ENCODE measurements at regions not wholly inside any gene's neighbourhood (a gene's known extent, or its start where the extent isn't known, plus 50 kb on each side); places are given as distances from the start of the nearest gene placed in this dataset.

- TF ChIP-seq ZNF687 (IDR thresholded peaks at IDR 0.05) (no peak), IKZF2 (IDR thresholded peaks at IDR 0.05) (no peak), ZBED1 (IDR thresholded peaks at IDR 0.05; ENCODE audit: borderline replicate concordance) (no peak), E2F8 (IDR thresholded peaks at IDR 0.05; ENCODE audit: low read depth, partially characterized antibody) (no peak)
Observed at GRCh38 chr10:23534326-23534725, 95.5 kb downstream of the OTUD1 start (continued).

- WGBS (ENCODE audit: insufficient coverage, insufficient replicate concordance, low lambda C conversion rate, missing lambda C conversion rate) = 47% methylated on average over 1 of the region's 1 CpG
- CTCF ChIA-PET = no interaction called here
- intact Hi-C loops (cut with micrococcal nuclease; ENCODE audit: unreplicated experiment) = no loop called here
- TF ChIP-seq PAX8 (IDR thresholded peaks at IDR 0.05) (no peak), NRF1 (conservative IDR thresholded peaks at IDR 0.05; ENCODE audit: low read depth, low read length) (no peak), DPF2 (IDR thresholded peaks at IDR 0.05) (no peak), ZBTB33 (IDR thresholded peaks at IDR 0.05) (no peak), TARDBP (IDR thresholded peaks at IDR 0.05; ENCODE audit: borderline replicate concordance) (no peak), RCOR1 (conservative IDR thresholded peaks at IDR 0.05; ENCODE audit: low read depth, low read length) (no peak), CHD2 (IDR thresholded peaks at IDR 0.05; ENCODE audit: borderline replicate concordance, low read depth, low read length) (no peak), BCL3 (IDR thresholded peaks at IDR 0.05; ENCODE audit: borderline replicate concordance, insufficient read depth, low read depth, low read length, poor library complexity, severe bottlenecking) (no peak)
Observed at GRCh38 chr10:23534761-23535160, 95.9 kb downstream of the OTUD1 start.

More at GRCh38 chr10:23534761-23535160, 95.9 kb downstream of the OTUD1 start:
- H3K4me3 ChIP-seq = no peak overlapping the region
- DNase-seq (ENCODE audit: low read depth, low spot score) (no peak), FAIRE-seq (no peak), ATAC-seq (no peak)
- no peaks in the 10 kb centered on the region for H3K79me2 ChIP-seq (ENCODE audit: control insufficient read depth, insufficient read depth, low read length)
- no peaks in the 10 kb centered on the region for H3K4me1 ChIP-seq (ENCODE audit: control insufficient read depth, insufficient read depth, low read length)
- no peaks in the 10 kb centered on the region; a peak in 1 of 4 replicates for H3K27me3 ChIP-seq (replicated peaks in 1 of 2; ENCODE audit: control insufficient read depth in 2 of 2, insufficient read depth in 2 of 2, low read length in 1 of 2)
- H4K20me1 ChIP-seq (ENCODE audit: control insufficient read depth, insufficient read depth) = no peaks in the 10 kb centered on the region
- H2AFZ ChIP-seq (ENCODE audit: control insufficient read depth, low read depth, low read length) = no peak overlapping the region
- ChIA-PET SMC1A (ENCODE audit: uncharacterized antibody, unreplicated experiment) (no interaction called here), RAD21 (ENCODE audit: unreplicated experiment) (no interaction called here), POLR2A (interaction anchor here (0.7 kb wide), 1 partner anchor 74 kb away, joined by 3 read pairs; no protein-coding TSS in a partner anchor)
- no peak overlapping the region for H3K9ac ChIP-seq (ENCODE audit: control insufficient read depth, insufficient read depth, low read length)
- no TSS peak for BruUV-seq (replicated peaks)
- no peaks in the 10 kb centered on the region for H3K9me3 ChIP-seq (replicated peaks; ENCODE audit: control insufficient read depth, insufficient read depth, low read length)
- no peak overlapping the region for H3K4me2 ChIP-seq (ENCODE audit: control insufficient read depth, insufficient read depth)
- no peak overlapping the region for H3K27ac ChIP-seq (ENCODE audit: control insufficient read depth, insufficient read depth)
- in situ Hi-C loops (cut with MboI) = loop anchor here (5.0 kb wide), 1 partner anchor 217 kb away; no protein-coding TSS in a partner anchor
- no peaks in the 10 kb centered on the region for H3K36me3 ChIP-seq (ENCODE audit: control insufficient read depth in 2 of 2, insufficient read depth in 2 of 2, low read length in 1 of 2)

All from GM12878 (cell line).